Iris pigment epithelial cell (primary cell): ENCODE measurements at regions not wholly inside any gene's neighbourhood (a gene's known extent, or its start where the extent isn't known, plus 50 kb on each side); places are given as distances from the start of the nearest gene placed in this dataset.
"Not testable (repeated sequence)": the region's sequence is repeated elsewhere in the genome, so short reads cannot be mapped to it uniquely, and the experiment has no call there.

Experiments used
- DNase-seq: peaks from one replicate; pipeline ENCODE4 v3.0.0-alpha.2; 2011; ENCODE audit warnings: low read depth

DNA sequence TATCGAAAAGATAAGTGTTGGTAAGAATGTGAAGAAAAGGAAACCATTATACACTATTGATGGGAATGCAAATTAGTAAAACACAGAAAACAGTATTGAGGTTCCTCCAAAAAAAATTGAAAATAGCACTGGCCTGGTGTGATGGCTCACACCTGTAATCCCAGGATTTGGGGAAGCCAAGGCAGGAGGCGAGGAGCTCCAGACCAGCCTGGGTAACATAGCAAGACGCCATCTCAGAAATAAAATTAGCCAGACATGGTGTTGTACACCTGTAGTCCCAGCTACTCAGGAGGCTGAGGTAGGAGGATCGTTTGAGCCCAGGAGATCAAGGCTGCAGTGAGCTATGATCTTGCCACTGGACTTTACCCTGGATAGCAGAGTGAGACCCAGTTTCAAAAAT is 5303.4 kb upstream of the TPTE start:
- DNase-seq: not testable (repeated sequence)

DNA sequence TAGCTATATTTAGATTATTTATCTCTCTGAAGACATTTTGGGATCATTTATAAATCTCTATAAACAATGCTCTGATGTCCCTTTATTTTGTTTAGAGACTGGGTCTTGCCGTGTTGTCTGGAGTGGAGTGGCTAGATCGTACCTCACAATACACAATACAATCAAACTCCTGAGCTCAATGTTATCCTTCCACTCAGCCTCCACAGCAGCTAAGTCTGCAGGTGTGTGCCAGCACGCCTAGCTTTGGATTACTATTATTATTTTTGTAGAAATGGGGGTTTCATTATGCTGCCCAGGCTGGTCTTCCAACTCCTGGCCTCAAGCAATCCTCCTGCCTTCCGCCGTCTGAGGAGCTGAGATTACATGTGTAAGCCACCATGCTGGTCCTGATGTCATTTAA is 5301.4 kb upstream of the TPTE start:
- DNase-seq: not testable (repeated sequence)

DNA sequence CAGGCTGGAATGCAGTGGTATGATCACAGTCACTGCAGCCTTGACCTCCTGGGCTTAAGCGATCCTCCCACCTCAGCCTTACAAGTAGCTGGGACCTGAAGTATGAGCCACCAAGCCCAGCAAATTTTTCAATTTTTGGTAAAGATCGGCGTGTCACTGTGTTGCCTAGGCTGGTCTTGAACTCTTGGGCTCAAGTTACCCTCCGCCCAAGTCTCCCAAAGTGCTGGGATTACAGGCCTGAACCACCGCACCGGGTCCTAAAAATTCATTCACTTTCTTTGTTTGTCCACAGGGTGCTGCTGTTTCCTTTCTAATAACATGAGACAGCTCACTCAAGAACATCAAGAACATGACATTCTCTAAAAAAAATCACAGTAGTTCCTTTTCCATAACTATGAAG is 5300.9 kb upstream of the TPTE start:
- DNase-seq: peak; percentile 18

DNA sequence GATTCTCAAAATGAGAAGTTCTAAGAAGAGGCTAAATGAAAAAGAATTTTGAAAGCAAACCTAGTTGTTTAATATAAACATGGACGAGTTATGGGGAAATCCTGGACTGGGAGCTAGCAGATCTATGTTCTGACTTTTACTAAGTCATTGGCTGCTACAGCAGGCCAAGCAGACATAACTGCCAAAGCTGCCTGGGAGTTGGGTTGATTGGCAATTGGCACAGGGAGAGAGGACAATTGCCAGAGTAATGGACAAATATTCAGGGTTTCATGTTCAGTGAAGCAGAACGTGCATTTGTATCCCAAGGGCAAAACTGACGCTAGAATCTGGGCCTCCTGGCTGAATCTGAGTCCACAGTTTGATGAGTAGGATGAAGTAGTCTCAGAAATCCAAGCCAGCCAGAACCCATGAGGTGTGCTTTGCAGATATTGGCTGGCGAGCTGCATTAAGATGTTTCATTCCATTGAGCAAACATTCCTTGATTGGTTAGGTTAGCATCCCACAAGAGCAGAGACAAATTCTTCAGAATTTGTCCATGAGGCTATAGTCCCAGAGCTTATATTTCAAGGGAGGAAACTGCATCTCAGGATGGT is 5299.8 kb upstream of the TPTE start:
- DNase-seq: not testable (repeated sequence)

DNA sequence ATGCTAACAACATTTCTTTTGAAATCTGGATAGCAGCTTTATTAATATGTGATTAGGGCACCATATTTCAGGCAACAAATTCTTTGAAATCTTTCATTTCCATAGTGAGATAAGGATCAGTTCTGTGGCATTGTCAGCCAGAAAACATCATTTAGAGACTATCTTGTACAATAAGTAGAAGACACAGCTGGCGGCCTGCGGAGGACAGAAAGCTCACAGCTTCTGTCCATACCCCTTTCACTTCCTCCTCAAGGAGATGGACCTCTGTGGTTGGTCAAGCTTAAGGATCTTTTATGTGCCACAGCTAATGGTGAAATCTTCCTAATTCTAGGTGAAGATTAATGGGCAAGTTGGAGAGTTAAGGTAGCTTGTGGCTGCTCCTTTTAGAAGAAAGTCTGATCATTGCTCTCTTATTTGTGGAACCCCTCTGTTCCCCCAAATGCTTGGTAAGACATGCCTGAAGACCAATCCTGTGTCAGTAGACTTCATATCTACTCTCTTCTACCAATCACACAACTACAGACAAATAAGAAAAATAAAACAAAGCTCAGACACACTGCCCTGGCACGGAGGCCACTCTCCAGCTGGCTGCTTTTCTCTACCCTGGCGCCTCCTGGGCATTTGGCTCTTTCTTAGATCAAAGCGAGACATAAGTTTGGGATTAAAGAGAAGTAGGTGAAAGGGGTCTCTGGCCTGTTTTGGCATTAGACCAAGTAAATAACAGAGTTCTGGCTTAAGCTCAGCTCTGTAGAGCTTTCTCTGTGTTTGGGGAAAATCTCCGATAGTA is 5298.2 kb upstream of the TPTE start:
- not testable (repeated sequence) for DNase-seq

DNA sequence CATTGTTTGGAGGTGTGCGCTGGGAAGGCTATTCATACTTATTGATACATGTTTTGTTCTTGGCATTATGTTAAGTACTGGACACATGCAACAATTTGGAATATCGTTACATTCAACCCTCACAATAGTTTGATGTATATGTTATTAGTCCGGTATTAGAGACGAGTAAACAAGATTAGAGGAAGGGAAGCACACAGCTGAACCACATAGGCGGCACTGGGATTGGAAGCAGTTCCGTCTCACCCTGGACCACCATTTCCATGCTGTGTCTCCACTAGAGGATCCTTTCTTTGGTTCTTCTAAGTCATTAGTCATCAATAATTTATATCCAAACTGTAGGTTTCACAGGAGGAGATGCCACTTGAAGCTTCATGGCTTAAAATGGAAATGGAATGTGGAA is 5297.2 kb upstream of the TPTE start:
- not testable (repeated sequence) for DNase-seq

DNA sequence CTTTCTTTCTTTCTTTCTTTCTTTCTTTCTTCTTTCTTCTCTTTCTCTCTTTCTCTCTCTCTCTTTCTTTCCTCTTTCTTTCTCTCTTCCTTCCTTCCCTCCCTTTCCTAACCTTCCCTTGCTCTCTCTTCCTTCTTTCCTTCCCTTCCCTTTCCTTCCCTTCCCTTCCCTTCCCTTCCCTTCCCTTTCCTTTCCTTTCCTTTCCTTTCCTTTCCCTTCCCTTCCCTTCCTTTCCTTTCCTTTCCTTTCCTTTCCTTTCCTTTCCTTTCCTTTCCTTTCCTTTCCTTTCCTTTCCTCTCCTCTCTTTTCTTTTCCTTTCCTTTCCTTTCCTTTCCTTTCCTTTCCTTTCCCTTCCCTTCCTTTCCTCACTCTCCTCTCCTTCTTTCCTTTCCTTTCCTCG is 5294.1 kb upstream of the TPTE start:
- not testable (repeated sequence) for DNase-seq

DNA sequence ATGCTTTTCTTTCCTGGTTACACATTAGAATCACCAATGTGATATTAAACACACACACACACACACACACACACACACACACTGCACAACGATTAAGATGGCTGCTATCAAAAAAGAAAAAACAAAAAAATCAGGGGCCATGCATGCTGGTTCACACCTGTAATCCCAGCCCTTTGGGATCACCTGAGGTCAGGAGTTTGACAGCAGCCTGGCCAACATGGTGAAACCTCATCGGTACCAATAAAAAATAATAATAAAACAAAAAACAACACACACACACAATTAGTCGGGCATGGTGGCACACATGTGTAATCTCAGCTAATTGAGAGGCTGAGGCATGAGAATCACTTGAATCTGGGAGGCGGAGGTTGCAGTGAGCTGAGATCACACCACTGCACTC is 5290.8 kb upstream of the TPTE start:
- DNase-seq: not testable (repeated sequence)

DNA sequence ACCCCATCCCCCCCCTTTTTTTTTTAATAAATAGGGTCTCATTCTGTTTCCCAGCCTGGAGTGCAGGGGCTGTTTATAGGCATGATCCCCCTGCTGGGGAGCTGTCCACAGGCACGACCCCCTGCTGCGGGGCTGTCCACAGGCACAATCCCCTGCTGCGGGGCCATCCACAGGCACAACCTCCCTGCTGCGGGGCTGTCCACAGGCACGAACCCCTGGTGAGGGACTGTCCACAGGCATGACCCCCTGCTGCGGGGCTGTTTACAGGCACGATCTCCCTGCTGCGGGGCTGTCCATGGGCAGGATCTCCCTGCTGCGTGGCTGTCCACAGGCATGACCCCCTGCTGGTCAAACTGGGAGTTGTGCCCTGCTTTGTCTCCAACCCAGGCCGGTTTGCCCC is 5290.1 kb upstream of the TPTE start:
- not testable (repeated sequence) for DNase-seq

DNA sequence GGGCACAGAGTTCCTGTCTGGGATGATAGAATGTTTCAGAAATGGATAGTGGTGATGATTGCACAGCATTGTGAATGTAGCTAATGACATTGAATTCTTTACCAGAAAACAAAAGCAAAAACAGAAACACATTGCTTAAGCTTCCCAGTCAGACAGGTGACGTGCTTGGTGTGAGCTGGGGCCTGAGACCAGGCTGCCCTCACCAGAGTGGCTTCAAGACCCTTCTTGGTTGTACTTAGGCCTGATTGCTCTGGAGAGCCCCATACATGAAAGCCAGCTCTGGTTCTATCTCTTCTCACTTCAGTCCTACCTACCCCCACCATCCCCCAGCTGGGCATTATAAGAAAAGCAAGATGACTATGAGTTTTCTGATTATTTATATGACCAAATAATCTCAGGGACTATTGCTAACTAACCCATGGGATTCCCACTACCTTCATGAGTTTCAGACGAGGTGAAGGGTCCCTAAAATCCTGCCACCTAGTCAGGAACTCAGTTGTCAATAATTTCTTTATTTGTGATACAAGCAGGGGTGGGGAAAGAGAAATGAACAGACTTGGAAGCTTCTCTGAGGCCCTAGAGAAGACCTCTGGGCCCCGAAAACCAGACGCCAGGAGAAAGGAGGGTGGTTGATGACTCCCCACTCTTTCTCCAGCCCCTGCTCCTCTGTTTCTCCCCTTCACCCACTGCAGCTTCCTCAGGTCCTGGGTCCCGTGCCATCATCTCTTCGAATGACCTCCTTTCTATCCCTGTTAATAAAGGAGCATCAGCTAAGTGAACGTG is 5289.0 kb upstream of the TPTE start:
- not testable (repeated sequence) for DNase-seq

DNA sequence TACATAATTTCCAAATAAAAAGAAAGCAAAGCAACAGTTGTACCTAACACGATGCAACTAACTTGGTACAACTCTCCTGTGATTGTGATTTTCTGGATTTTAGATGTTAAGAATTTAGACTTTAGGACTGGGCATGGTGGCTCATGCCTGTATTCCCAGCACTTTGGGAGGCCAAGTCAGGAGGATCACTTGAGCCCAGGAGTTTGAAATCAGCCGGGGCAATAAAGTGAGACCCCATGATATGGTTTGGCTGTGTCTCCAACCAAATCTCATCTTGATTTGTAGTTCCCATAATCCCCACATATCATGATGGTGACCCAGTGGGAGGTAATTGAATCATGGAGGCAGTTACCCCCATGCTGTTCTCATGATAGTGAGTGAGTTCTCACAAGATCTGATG is 5285.6 kb upstream of the TPTE start:
- DNase-seq: not testable (repeated sequence)

DNA sequence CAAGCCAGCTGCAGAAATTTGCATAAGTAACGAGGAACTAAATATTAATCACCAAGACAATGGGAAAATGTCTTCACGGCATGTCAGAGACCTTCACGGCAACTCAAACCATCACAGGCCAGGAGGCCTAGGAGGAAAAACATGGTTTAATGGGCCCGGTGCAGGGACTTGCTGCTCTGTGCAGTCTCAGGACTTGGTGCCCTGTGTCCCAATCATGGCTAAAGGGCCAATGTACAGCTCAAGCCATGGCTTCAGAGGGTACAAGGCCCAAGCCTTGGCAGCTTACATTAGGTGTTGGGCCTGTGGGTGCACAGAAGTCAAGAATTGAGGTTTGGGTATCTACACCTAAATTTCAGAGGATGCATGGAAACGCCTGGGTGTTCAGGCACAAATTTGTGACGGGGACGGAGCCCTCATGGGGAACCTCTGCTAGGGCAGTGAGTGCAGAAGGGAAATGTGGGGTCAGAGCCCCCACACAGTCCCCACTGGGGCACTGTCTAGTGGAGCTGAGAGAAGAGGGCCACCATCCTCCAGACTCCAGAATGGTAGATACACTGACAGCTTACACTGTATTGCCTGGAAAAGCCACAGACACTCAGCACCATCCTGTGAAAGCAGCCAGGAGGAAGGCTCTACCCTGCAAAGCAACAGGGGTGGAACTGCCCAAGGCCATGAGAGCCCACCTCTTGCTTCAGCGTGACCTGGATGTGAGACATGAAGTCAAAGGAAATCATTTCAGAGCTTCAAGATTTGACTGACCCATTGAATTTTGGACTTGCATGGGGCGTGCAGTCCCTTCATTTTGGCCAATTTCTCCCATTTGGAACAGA is 5284.3 kb upstream of the TPTE start:
- DNase-seq: not testable (repeated sequence)

DNA sequence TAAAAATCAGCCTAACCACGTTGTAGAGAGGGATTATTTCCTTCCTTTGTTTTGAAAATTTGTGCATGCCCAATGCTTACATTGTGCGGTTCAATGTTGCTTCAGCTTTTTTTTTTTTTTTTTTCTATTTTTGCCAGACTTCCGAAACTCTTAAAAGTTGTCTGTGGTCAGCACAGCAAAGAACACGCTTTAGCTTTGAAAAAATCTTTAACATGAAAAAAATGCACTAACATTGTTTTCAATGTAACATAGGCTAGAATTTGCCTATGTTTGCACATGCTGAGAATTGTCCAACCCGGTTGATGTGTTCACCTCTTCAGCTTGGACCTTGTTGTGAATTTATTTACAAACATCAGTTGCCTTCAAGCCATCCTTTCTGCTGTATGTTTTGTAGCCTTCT is 5280.9 kb upstream of the TPTE start:
- not testable (repeated sequence) for DNase-seq

DNA sequence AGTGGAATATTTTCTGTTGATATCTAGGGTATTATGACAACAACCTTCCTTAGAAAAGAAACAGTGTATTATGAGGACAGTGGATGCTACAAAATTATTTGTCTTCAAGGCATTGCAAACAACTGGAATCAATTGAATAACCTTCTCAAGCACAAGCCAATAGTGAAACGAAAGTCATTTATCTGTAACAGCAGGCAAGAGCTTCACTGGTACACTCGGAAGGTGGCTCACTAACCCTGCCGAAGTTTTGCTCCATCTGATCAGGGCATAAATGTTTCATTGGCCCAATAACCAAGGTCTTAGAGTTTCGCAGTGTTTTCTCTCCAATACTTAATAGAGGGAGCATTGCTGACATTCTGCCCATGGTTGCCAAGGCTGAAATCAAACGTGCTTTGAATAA is 5278.7 kb upstream of the TPTE start:
- not testable (repeated sequence) for DNase-seq

DNA sequence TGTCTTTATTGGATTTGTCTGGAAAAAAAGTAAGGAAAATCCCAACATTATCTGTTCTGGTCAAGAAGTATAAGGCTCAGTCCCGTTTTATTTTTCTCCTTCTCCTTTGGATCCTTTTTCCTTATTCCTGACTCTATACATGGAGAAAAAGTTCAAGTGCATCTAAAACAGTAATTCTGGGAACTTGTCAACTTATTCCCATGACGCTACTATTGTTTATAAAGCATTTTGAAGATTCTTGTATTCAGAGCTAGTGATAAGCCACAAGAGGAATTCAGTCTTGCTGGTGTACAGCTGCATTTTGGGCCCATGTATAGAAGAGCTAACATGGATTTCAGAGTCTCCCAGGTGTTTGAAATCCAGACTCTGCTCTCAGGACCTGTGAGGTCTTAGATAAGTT is 5278.1 kb upstream of the TPTE start:
- DNase-seq: not testable (repeated sequence)

DNA sequence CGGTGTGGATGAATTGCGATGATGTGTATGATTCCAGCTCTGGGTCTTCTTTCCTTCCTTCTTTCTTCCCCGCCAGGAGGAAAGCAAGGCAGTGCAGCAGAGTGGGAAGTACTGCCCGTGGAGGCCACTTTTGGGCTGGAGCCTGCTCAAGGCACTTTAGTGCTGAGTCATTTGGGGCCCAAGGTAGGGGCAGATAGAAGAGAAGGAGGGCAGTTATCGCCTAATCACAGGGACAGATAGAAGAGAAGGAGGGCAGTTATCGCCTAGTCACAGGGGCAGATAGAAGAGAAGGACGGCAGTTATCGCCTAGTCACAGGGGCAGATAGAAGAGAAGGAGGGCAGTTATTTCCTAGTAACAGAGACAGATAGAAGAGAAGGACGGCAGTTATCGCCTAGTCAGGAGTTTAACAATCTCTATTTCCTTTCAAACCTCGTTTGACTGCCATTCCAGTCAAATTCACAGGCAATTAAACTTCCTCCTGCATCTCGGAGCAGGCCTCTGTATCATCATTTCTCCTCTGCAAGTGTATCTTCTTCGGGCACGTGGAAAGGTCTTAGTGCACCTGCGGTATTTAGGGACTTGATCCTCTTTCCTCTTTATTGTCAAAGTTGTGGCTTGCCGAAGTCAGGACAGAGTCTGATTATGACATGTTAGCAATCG is 5277.5 kb upstream of the TPTE start:
- DNase-seq: not testable (repeated sequence)

DNA sequence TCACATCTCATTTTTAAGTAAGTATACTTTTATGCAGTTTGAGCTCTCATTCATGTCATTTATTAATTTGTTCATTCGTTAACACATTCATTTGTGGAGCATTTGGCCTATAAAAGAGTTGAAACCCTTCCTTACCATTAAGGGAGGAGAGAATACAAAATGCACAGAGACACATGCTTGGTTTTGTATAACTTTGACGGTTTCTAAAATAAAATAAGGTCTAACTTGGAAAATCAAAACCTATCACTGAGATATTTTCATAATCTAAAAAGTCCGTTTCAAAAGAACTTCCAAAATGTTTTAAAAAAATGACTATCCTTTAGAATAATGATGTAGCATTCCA is 5277.0 kb upstream of the TPTE start:
- DNase-seq: not testable (repeated sequence)

DNA sequence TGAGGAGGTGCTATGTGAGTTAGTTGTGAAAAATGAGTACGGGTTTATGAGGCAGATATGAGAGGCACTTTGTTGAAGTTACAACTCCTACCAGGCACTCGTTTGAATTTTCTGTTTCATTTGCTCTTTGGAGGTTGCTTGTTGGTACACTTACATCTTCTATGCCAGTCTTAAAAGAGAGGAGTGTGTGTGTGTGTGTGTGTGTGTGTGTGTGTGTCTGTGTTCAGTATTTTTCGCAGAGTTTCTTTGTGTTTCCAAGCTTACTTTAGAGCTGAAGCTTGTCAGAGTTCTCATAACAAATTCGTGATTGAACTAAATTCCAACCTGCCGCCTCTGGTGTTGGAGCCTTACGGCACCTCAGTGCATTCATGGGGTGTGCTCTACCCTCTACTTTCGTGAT is 5276.4 kb upstream of the TPTE start:
- not testable (repeated sequence) for DNase-seq

DNA sequence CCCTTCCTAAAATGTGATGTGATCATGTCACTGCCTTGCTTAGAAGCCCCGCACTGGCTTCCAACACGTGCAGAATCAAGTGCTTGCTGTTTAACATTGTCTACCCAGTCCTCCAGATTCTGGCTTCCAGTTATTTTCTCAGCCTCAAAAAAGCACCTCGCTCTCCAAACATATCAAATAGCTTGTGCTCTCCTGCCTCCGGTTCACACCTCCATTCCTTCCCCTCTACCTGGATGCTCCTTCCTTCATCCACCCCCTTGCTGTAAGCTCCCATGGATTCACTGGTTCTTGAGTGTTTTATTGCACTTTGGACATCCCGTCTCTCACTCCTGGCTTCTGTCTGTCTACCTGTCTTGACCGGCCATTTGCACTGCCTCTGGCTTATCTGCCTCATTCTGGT is 5275.0 kb upstream of the TPTE start:
- not testable (repeated sequence) for DNase-seq

DNA sequence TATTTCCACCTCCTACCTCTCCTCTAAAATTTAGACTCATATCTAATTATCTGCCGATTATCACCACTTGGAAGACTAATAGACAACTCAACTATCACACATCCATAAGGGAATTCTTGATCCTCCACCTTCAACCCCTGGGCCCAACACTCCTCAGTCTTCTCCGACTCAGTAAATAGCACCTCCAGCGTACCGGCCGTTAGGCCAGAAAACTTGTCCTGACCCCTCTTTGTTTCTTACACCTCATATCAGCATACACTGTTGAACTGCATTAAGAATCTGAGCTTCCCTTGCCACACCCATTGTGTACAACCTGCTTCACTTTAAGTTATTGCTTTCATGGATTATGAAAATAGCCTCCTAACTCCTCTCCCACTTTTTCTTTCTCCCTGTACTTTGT is 5274.0 kb upstream of the TPTE start:
- not testable (repeated sequence) for DNase-seq

DNA sequence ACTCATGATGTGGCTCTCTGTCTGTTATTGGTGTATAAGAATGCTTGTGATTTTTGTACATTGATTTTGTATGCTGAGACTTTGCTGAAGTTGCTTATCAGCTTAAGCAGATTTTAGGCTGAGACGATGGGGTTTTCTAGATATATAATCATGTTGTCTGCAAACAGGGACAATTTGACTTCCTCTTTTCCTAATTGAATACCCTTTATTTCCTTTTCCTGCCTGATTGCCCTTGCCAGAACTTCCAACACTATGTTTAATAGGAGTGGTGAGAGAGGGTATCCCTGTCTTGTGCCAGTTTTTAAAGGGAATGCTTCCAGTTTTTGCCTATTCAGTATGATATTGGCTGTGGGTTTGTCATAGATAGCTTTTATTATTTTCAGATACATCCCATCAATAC is 5271.3 kb upstream of the TPTE start:
- not testable (repeated sequence) for DNase-seq

DNA sequence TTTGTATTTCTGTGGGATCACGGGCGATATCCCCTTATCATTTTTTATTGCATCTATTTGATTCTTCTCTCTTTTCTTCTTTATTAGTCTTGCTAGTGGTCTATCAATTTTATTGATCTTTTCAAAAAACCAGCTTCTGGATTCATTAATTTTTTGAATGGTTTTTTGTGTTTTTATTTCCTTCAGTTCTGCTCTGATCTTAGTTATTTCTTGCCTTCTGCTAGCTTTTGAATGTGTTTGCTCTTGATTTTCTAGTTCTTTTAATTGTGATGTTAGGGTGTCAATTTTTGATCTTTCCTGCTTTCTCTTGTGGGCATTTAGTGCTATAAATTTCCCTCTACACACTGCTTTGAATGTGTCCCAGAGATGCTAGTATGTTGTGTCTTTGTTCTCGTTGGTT is 5270.2 kb upstream of the TPTE start:
- not testable (repeated sequence) for DNase-seq
